ENCODE measurements at regions not wholly inside any gene's neighbourhood (a gene's known extent, or its start where the extent isn't known, plus 50 kb on each side); places are given as distances from the start of the nearest gene placed in this dataset.

DNA sequence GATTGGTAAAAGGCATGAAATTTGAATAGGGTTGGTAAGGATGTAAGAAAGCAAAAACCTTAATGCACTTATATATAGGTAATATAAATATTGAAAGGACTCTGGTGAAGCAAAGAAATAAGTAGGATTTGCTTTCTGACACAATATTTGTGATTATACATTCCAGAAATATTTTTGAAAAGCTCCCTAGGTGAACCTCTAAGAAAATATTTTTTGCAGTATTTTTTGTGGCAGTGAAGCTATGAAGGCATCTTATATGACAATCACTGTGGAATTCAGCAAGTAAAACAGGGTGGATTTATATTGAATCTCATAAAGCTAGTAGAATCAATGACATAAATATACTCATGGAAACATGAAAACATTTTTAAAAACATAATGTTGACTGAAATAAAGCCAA lies 119.6 kb upstream of the EPHA3 start:
- Histone ChIP-seq H3K27ac (ENCODE audit: low read depth, low read length, poor library complexity, severe bottlenecking) (no peak overlapping the region), H3K9ac (ENCODE audit: low read length) (no peak overlapping the region), H3K36me3 (ENCODE audit: insufficient read depth, low read length) (no peaks in the 10 kb centered on the region), H3K4me2 (ENCODE audit: low read length) (no peak overlapping the region), H3F3A (ENCODE audit: insufficient read depth, low read length) (no peaks in the 10 kb centered on the region), H3K27me3 (ENCODE audit: insufficient read depth, low read length) (no peaks in the 10 kb centered on the region), H3K9me3 (ENCODE audit: low read length) (no peaks in the 10 kb centered on the region), H3K4me3 (ENCODE audit: low read depth, low read length, poor library complexity, severe bottlenecking) (no peak overlapping the region), H4K20me1 (ENCODE audit: insufficient read depth, low read length) (no peaks in the 10 kb centered on the region), H3K9me2 (ENCODE audit: low read depth, low read length) (no peaks in the 10 kb centered on the region), H3K4me1 (ENCODE audit: insufficient read depth, low read length, severe bottlenecking) (no peaks in the 10 kb centered on the region), H3K79me2 (ENCODE audit: insufficient read depth, low read length) (no peaks in the 10 kb centered on the region), H2AFZ (ENCODE audit: low read length) (no peak overlapping the region)
- no peak for TF ChIP-seq CTCF (IDR thresholded peaks at IDR 0.05; ENCODE audit: low read length)

- H3K9ac ChIP-seq (ENCODE audit: low read length) = no peak overlapping the region
- TF ChIP-seq CTCF (IDR thresholded peaks at IDR 0.05; ENCODE audit: low read length) = no peak
- no peak for TF ChIP-seq EZH2 (IDR thresholded peaks at IDR 0.05; ENCODE audit: borderline replicate concordance, low read length)
- H3K9me3 ChIP-seq (ENCODE audit: low read length) = no peaks in the 10 kb centered on the region
- no peak overlapping the region for H3K4me3 ChIP-seq (ENCODE audit: low read depth, low read length, poor library complexity, severe bottlenecking)
- no peaks in the 10 kb centered on the region for H3K4me1 ChIP-seq (ENCODE audit: insufficient read depth, low read length, severe bottlenecking)
- no peak overlapping the region for H3K27ac ChIP-seq (ENCODE audit: low read depth, low read length, poor library complexity, severe bottlenecking)
- H3K36me3 ChIP-seq (ENCODE audit: insufficient read depth, low read length) = no peaks in the 10 kb centered on the region
- H4K20me1 ChIP-seq (ENCODE audit: insufficient read depth, low read length) = no peaks in the 10 kb centered on the region
- H3F3A ChIP-seq (ENCODE audit: insufficient read depth, low read length) = no peaks in the 10 kb centered on the region
- H3K79me2 ChIP-seq (ENCODE audit: insufficient read depth, low read length) = no peaks in the 10 kb centered on the region
- H3K9me2 ChIP-seq (ENCODE audit: low read depth, low read length) = no peaks in the 10 kb centered on the region
- H3K27me3 ChIP-seq (ENCODE audit: insufficient read depth, low read length) = no peaks in the 10 kb centered on the region
- H2AFZ ChIP-seq (ENCODE audit: low read length) = no peak overlapping the region
- H3K4me2 ChIP-seq (ENCODE audit: low read length) = no peak overlapping the region
These were observed 118.5 kb upstream of the EPHA3 start for GRCh38 chr3:88988906-88989305.

GRCh38 chr3:88991496-88991895 lies 115.9 kb upstream of the EPHA3 start:
- Histone ChIP-seq H3K4me3 (ENCODE audit: low read depth, low read length, poor library complexity, severe bottlenecking) (no peak overlapping the region), H3K9me2 (ENCODE audit: low read depth, low read length) (no peaks in the 10 kb centered on the region), H2AFZ (ENCODE audit: low read length) (no peak overlapping the region), H3K79me2 (ENCODE audit: insufficient read depth, low read length) (no peaks in the 10 kb centered on the region), H3F3A (ENCODE audit: insufficient read depth, low read length) (no peaks in the 10 kb centered on the region), H3K27ac (ENCODE audit: low read depth, low read length, poor library complexity, severe bottlenecking) (no peak overlapping the region), H4K20me1 (ENCODE audit: insufficient read depth, low read length) (no peaks in the 10 kb centered on the region), H3K4me2 (ENCODE audit: low read length) (no peak overlapping the region), H3K9me3 (ENCODE audit: low read length) (no peaks in the 10 kb centered on the region), H3K9ac (ENCODE audit: low read length) (no peak overlapping the region), H3K36me3 (ENCODE audit: insufficient read depth, low read length) (no peaks in the 10 kb centered on the region), H3K4me1 (ENCODE audit: insufficient read depth, low read length, severe bottlenecking) (no peaks in the 10 kb centered on the region), H3K27me3 (ENCODE audit: insufficient read depth, low read length) (no peaks in the 10 kb centered on the region)
- TF ChIP-seq CTCF (IDR thresholded peaks at IDR 0.05; ENCODE audit: low read length) = no peak
- TF ChIP-seq EZH2 (IDR thresholded peaks at IDR 0.05; ENCODE audit: borderline replicate concordance, low read length) = no peak

Measured in OCI-LY1 (cell line).